C4-2B (cell line): ENCODE measurements at regions not wholly inside any gene's neighbourhood (a gene's known extent, or its start where the extent isn't known, plus 50 kb on each side); places are given as distances from the start of the nearest gene placed in this dataset.

Experiments
- ZFX ChIP-seq: fragments of 450-650 bp; IDR thresholded peaks from 2 replicates; pipeline ENCODE4 v1.6.1; 2017
- TF ChIP-seq, protein P1 (sequence below): fragments of 450-650 bp; conservative IDR thresholded peaks from 2 replicates; pipeline ENCODE4 v1.5.1; 2017; ENCODE audit warnings: mild to moderate bottlenecking

DNA sequence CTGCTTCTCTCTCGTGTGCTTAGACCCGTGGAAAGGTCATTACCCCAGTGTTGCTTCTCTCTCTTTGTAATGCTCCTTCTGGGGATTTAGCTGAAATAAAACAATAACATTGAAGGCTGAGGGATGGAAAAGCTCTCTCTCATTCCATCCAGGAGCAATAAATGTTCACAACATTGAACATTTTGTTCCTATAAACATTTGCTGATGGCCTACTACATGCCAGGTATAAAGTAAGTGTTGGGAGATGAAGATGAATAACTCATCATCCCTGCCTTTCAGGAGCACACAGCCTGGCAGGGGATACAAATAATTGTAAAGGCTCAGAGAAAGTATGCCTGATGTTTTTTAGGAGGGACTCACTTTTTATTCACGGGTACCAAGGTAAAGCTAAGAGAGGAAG lies 158.1 kb downstream of the KDR start:
- TF ChIP-seq, protein P1, sequence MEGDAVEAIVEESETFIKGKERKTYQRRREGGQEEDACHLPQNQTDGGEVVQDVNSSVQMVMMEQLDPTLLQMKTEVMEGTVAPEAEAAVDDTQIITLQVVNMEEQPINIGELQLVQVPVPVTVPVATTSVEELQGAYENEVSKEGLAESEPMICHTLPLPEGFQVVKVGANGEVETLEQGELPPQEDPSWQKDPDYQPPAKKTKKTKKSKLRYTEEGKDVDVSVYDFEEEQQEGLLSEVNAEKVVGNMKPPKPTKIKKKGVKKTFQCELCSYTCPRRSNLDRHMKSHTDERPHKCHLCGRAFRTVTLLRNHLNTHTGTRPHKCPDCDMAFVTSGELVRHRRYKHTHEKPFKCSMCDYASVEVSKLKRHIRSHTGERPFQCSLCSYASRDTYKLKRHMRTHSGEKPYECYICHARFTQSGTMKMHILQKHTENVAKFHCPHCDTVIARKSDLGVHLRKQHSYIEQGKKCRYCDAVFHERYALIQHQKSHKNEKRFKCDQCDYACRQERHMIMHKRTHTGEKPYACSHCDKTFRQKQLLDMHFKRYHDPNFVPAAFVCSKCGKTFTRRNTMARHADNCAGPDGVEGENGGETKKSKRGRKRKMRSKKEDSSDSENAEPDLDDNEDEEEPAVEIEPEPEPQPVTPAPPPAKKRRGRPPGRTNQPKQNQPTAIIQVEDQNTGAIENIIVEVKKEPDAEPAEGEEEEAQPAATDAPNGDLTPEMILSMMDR = no peak
- TF ChIP-seq ZFX = no peak
